SK-N-SH (cell line): ENCODE measurements at regions not wholly inside any gene's neighbourhood (a gene's known extent, or its start where the extent isn't known, plus 50 kb on each side); places are given as distances from the start of the nearest gene placed in this dataset.

ENCODE experiments used
- CTCF ChIA-PET: fragments of 300-600, 350-600 bp; formaldehyde crosslinking; extraction: SDS; loops from one replicate; lab custom pipeline; 2021; lab: Yijun Ruan, JAX
- POLR2A ChIA-PET: fragments of 350-600 bp; sonication (Branson Sonifier 250); formaldehyde crosslinking; extraction: SDS; loops from one replicate; lab custom pipeline; 2020; ENCODE audit warnings: antibody characterized with exemption, inconsistent platforms; lab: Yijun Ruan, JAX
- DNase-seq: peaks from one replicate; pipeline ENCODE4 v3.0.0; 2012
- H2AFZ ChIP-seq: fragments of 200-600 bp; sonication (generic); 2 replicates; pipeline ENCODE4 v1.8.1; 2016; ENCODE audit warnings: antibody characterized with exemption, mild to moderate bottlenecking, low read depth
- H3F3A ChIP-seq: fragments of 200-600 bp; sonication (generic); replicated peaks from 2 replicates; pipeline ENCODE3; 2016; ENCODE audit warnings: antibody characterized with exemption, mild to moderate bottlenecking; ENCODE audit not compliant: insufficient read depth
- H3K27ac ChIP-seq, 2 experiments: fragments of 200-500 bp in 1 of 2; fragments of 200-600 bp in 1 of 2; sonication (Bioruptor generic) in 1 of 2; sonication (generic), shearing (Covaris generic) in 1 of 2; 2 replicates each; pipeline versions ENCODE4 v1.5.1 to v1.6.1; 2014 to 2016; ENCODE audit warnings: low read depth in 2 of 2, inconsistent platforms in 1 of 2, low read length in 1 of 2, mild to moderate bottlenecking in 1 of 2, mixed read lengths in 1 of 2
- H3K27me3 ChIP-seq: fragments of 200-600 bp; sonication (generic), shearing (Covaris generic); 2 replicates; pipeline ENCODE4 v1.6.1; 2016; ENCODE audit warnings: mixed run types; ENCODE audit not compliant: insufficient read depth
- H3K36me3 ChIP-seq, 2 experiments: fragments of 200-500 bp in 1 of 2; fragments of 200-600 bp in 1 of 2; sonication (Bioruptor generic) in 1 of 2; sonication (generic) in 1 of 2; replicated peaks in 1 of 2; 2 replicates each; pipeline versions ENCODE3 to v1.5.1; 2014 to 2016; ENCODE audit warnings: low read length in 1 of 2, mild to moderate bottlenecking in 1 of 2; ENCODE audit not compliant: insufficient read depth in 2 of 2, control insufficient read depth in 1 of 2
- H3K4me1 ChIP-seq, 2 experiments: fragments of 200-500 bp in 1 of 2; fragments of 200-600 bp in 1 of 2; sonication (Bioruptor generic) in 1 of 2; sonication (generic), shearing (Covaris generic) in 1 of 2; 2 replicates each; pipeline versions ENCODE4 v1.5.1 to v1.6.1; 2014 to 2016; ENCODE audit warnings: low read depth in 1 of 2, low read length in 1 of 2, mixed run types in 1 of 2; ENCODE audit not compliant: insufficient read depth in 2 of 2, control insufficient read depth in 1 of 2
- H3K4me2 ChIP-seq: fragments of 200-600 bp; sonication (generic), shearing (Covaris generic); 2 replicates; pipeline ENCODE4 v1.6.1; 2017; ENCODE audit warnings: mixed run types
- H3K4me3 ChIP-seq, 2 experiments: fragments of 200-500 bp in 1 of 2; fragments of 200-600 bp in 1 of 2; sonication (Bioruptor generic) in 1 of 2; sonication (generic), shearing (Covaris generic) in 1 of 2; 2 replicates each; pipeline versions ENCODE4 v1.5.1 to v1.8.1; 2014 to 2016; ENCODE audit warnings: low read depth in 2 of 2, inconsistent platforms in 1 of 2, low read length in 1 of 2, mild to moderate bottlenecking in 1 of 2, mixed read lengths in 1 of 2, moderate library complexity in 1 of 2
- H3K79me2 ChIP-seq: fragments of 200-600 bp; sonication (generic); 2 replicates; pipeline ENCODE4 v1.8.1; 2017; ENCODE audit warnings: mild to moderate bottlenecking; ENCODE audit not compliant: insufficient read depth
- H3K9ac ChIP-seq: fragments of 200-600 bp; sonication (generic); 2 replicates; pipeline ENCODE4 v1.6.1; 2017; ENCODE audit warnings: mixed run types
- H3K9me2 ChIP-seq: fragments of 200-600 bp; sonication (generic); 2 replicates; pipeline ENCODE4 v1.6.1; 2017; ENCODE audit warnings: mixed run types
- H3K9me3 ChIP-seq: fragments of 200-600 bp; sonication (generic); 2 replicates; pipeline ENCODE4 v1.6.1; 2017; ENCODE audit warnings: mixed run types, mild to moderate bottlenecking, moderate library complexity
- H4K20me1 ChIP-seq: fragments of 200-600 bp; sonication (generic); 2 replicates; pipeline ENCODE4 v1.6.1; 2017; ENCODE audit warnings: mild to moderate bottlenecking, mixed run types; ENCODE audit not compliant: insufficient read depth
- CTCF ChIP-seq: fragments of 200-600 bp; sonication (generic); IDR thresholded peaks from 2 replicates; pipeline ENCODE4 v1.6.1; 2017; ENCODE audit warnings: antibody characterized with exemption, mild to moderate bottlenecking, moderate library complexity
- ELF1 ChIP-seq: IDR thresholded peaks from 2 replicates; pipeline ENCODE4 v1.4.0; 2012
- EZH2phosphoT487 ChIP-seq: fragments of 200-600 bp; sonication (generic); IDR thresholded peaks from 2 replicates; pipeline ENCODE4 v1.6.1; 2017; ENCODE audit warnings: low read depth, mixed run types, mild to moderate bottlenecking, antibody characterized with exemption, moderate library complexity, borderline replicate concordance
- FOXJ3 ChIP-seq: sonication (generic); formaldehyde crosslinking; IDR thresholded peaks from 2 replicates; pipeline ENCODE4 v1.5.1; 2020; ENCODE audit warnings: mild to moderate bottlenecking, missing genetic modification reagents
- FOXM1 ChIP-seq: IDR thresholded peaks from 2 replicates; pipeline ENCODE4 v1.4.0; 2012; ENCODE audit warnings: low read depth, mild to moderate bottlenecking
- GATA2 ChIP-seq: sonication (generic); formaldehyde crosslinking; IDR thresholded peaks from 2 replicates; pipeline ENCODE4 v1.5.0; 2020; ENCODE audit warnings: mild to moderate bottlenecking, missing genetic modification reagents
- IRF3 ChIP-seq: fragments of 150-350 bp; IDR thresholded peaks from 2 replicates; pipeline ENCODE4 v1.6.1; 2016; ENCODE audit warnings: mild to moderate bottlenecking, low read depth, low read length
- MAX ChIP-seq: IDR thresholded peaks from 2 replicates; pipeline ENCODE4 v1.4.0; 2012; ENCODE audit warnings: low read depth
- MEF2A ChIP-seq: IDR thresholded peaks from 2 replicates; pipeline ENCODE4 v1.4.0; 2012; ENCODE audit warnings: low read depth, borderline replicate concordance
- MXI1 ChIP-seq: IDR thresholded peaks from 2 replicates; pipeline ENCODE4 v1.6.1; 2012; ENCODE audit warnings: mild to moderate bottlenecking, low read depth, low read length, improper control_type of control experiment
- POLR2AphosphoS5 ChIP-seq: IDR thresholded peaks from 2 replicates; pipeline ENCODE4 v1.6.1; 2012; ENCODE audit warnings: low read depth, low read length
- RAD21 ChIP-seq: IDR thresholded peaks from 2 replicates; pipeline ENCODE4 v1.6.1; 2012; ENCODE audit warnings: mild to moderate bottlenecking, low read length
- RXRA ChIP-seq: IDR thresholded peaks from 2 replicates; pipeline ENCODE4 v1.4.0; 2012; ENCODE audit warnings: low read depth, mild to moderate bottlenecking, borderline replicate concordance
- SMC3 ChIP-seq: IDR thresholded peaks from 2 replicates; pipeline ENCODE4 v1.6.1; 2012; ENCODE audit warnings: low read depth, low read length, improper control_type of control experiment
- TAF1 ChIP-seq: IDR thresholded peaks from 2 replicates; pipeline ENCODE4 v1.6.1; 2012; ENCODE audit warnings: low read depth, mild to moderate bottlenecking, low read length, moderate library complexity, borderline replicate concordance
- TCF12 ChIP-seq: IDR thresholded peaks from 2 replicates; pipeline ENCODE4 v1.4.0; 2012
- TEAD4 ChIP-seq: IDR thresholded peaks from 2 replicates; pipeline ENCODE4 v1.4.0; 2012; ENCODE audit warnings: mild to moderate bottlenecking, borderline replicate concordance; ENCODE audit not compliant: insufficient read depth
- USF2 ChIP-seq: fragments of 150-350 bp; IDR thresholded peaks from 2 replicates; pipeline ENCODE4 v1.6.1; 2017; ENCODE audit warnings: antibody characterized with exemption, low read length, low read depth, borderline replicate concordance

- no peaks in the 10 kb centered on the region for H3K36me3 ChIP-seq
- H4K20me1 ChIP-seq: no peaks in the 10 kb centered on the region
- H3K27ac ChIP-seq: no peak overlapping the region
- ChIA-PET POLR2A (no interaction called here), CTCF (no interaction called here)
- no peak for TF ChIP-seq IRF3
- no peak for TF ChIP-seq FOXJ3
- no peak for TF ChIP-seq TEAD4
- TF ChIP-seq RAD21: no peak
- TF ChIP-seq TAF1: no peak
- no peak for TF ChIP-seq MXI1
- TF ChIP-seq USF2: no peak
- no peak for TF ChIP-seq GATA2 (CRISPR knock-in tag)
- no peak for TF ChIP-seq ELF1
- no peak for TF ChIP-seq MAX
- no peak for TF ChIP-seq SMC3
- TF ChIP-seq POLR2AphosphoS5: no peak
- TF ChIP-seq FOXM1: no peak
- no peak for TF ChIP-seq MEF2A
- no peak for TF ChIP-seq TCF12
- no peak for TF ChIP-seq RXRA
- no peak for TF ChIP-seq CTCF
- TF ChIP-seq EZH2phosphoT487: no peak
- no peak overlapping the region for H3K4me2 ChIP-seq
- no peak overlapping the region for H3K9ac ChIP-seq
- no peaks in the 10 kb centered on the region for H3F3A ChIP-seq
- H3K79me2 ChIP-seq: no peaks in the 10 kb centered on the region
- no peak for DNase-seq
- H3K9me3 ChIP-seq: peaks cover 4% of the 10 kb centered on the region; the same call in 1 of the 2 replicates
- H3K4me3 ChIP-seq: no peak overlapping the region
- no peaks in the 10 kb centered on the region for H3K9me2 ChIP-seq
- H3K27me3 ChIP-seq: no peaks in the 10 kb centered on the region
- H2AFZ ChIP-seq: no peak overlapping the region
- no peaks in the 10 kb centered on the region; a peak in 1 of 4 replicates for H3K4me1 ChIP-seq
Observed at GRCh38 chr6:68052234-68052633, 582.8 kb upstream of the ADGRB3 start.
